Prostate gland (tissue), 2 donors: ENCODE measurements at regions not wholly inside any gene's neighbourhood (a gene's known extent, or its start where the extent isn't known, plus 50 kb on each side); places are given as distances from the start of the nearest gene placed in this dataset.

Source experiments
- DNase-seq: peaks from one replicate; pipeline ENCODE4 v3.0.0-alpha.2; 2019; ENCODE audit warnings: low spot score
- H3K27ac ChIP-seq, 2 donors: fragments of 200-600 bp; sonication (generic); 2 replicates each; pipeline ENCODE4 v1.5.1; 2017 to 2019
- H3K27me3 ChIP-seq: fragments of 200-600 bp; sonication (generic); replicated peaks from 2 replicates; pipeline ENCODE4 v1.5.1; 2019; ENCODE audit not compliant: insufficient read depth
- H3K36me3 ChIP-seq, 2 donors: fragments of 200-600 bp; sonication (generic); 1 replicate in 1 of 2; 2 replicates in 1 of 2; pipeline versions ENCODE4 v1.5.1 to v1.8.1; 2017 to 2019
- H3K4me1 ChIP-seq: fragments of 200-600 bp; sonication (generic); replicated peaks from 2 replicates; pipeline ENCODE4 v1.5.1; 2019
- H3K4me3 ChIP-seq, 2 donors: fragments of 200-600 bp; sonication (generic); 2 replicates each; pipeline ENCODE4 v1.5.1; 2017 to 2019
- H3K9me3 ChIP-seq: fragments of 200-600 bp; sonication (generic); 2 replicates; pipeline ENCODE4 v1.5.1; 2017
- POLR2A ChIP-seq: fragments of 450-650 bp; IDR thresholded peaks from one replicate; pipeline ENCODE4 v1.6.1; 2016; ENCODE audit warnings: antibody characterized with exemption, mild to moderate bottlenecking
- POLR2AphosphoS5 ChIP-seq: sonication (generic); formaldehyde crosslinking; IDR thresholded peaks from one replicate; pipeline ENCODE4 v1.6.1; 2017; ENCODE audit warnings: antibody characterized with exemption
- WGBS: methylation state at CpG from one replicate; pipeline ENCODE4 v1.1.5; 2018; 5-methylcytosine and 5-hydroxymethylcytosine counted together
- intact Hi-C: fragments of 100-400 bp; cut with DNase I; formaldehyde crosslinking; loops from one replicate; pipeline ENCODE4 v1.14.2; 2022
- TF ChIP-seq, protein P1 (sequence below), 4 experiments: fragments of 200-600 bp in 2 of 4; fragments of 450-650 bp in 2 of 4; sonication (generic) in 2 of 4; IDR thresholded peaks; 1 replicate in 3 of 4; 2 replicates in 1 of 4; pipeline ENCODE4 v1.5.1; 2016 to 2019; ENCODE audit warnings: antibody characterized with exemption in 4 of 4, mild to moderate bottlenecking in 2 of 4, moderate library complexity in 2 of 4

- H3K27me3 ChIP-seq = no peaks in the 10 kb centered on the region
- TF ChIP-seq, protein P1, sequence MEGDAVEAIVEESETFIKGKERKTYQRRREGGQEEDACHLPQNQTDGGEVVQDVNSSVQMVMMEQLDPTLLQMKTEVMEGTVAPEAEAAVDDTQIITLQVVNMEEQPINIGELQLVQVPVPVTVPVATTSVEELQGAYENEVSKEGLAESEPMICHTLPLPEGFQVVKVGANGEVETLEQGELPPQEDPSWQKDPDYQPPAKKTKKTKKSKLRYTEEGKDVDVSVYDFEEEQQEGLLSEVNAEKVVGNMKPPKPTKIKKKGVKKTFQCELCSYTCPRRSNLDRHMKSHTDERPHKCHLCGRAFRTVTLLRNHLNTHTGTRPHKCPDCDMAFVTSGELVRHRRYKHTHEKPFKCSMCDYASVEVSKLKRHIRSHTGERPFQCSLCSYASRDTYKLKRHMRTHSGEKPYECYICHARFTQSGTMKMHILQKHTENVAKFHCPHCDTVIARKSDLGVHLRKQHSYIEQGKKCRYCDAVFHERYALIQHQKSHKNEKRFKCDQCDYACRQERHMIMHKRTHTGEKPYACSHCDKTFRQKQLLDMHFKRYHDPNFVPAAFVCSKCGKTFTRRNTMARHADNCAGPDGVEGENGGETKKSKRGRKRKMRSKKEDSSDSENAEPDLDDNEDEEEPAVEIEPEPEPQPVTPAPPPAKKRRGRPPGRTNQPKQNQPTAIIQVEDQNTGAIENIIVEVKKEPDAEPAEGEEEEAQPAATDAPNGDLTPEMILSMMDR (IDR thresholded peaks at IDR 0.05) = no peak
- no peaks in the 10 kb centered on the region for H3K4me1 ChIP-seq
- no peaks in the 10 kb centered on the region for H3K36me3 ChIP-seq
- intact Hi-C loops = no loop called here
- no peaks in the 10 kb centered on the region for H3K9me3 ChIP-seq
- H3K4me3 ChIP-seq = no peak overlapping the region
- WGBS = 40% methylated on average over 12 of the region's 12 CpGs
- DNase-seq = no peak
- no peak overlapping the region for H3K27ac ChIP-seq
Observed at GRCh38 chr2:175606010-175606841, 395.8 kb downstream of the LNPK start.

GRCh38 chr2:175605640-175606009 is 396.4 kb downstream of the LNPK start:
- intact Hi-C loops = no loop called here
- Histone ChIP-seq H3K36me3 (no peaks in the 10 kb centered on the region), H3K27ac (no peak overlapping the region), H3K27me3 (no peaks in the 10 kb centered on the region), H3K4me3 (no peak overlapping the region), H3K4me1 (no peaks in the 10 kb centered on the region), H3K9me3 (no peaks in the 10 kb centered on the region)
- WGBS = 57% methylated on average over 5 of the region's 5 CpGs
- no peak for DNase-seq
- TF ChIP-seq POLR2A (no peak), POLR2AphosphoS5 (no peak)
- TF ChIP-seq, protein P1 (IDR thresholded peaks at IDR 0.05) = no peak

GRCh38 chr2:175601969-175602368 is 400.1 kb downstream of the LNPK start:
- Histone ChIP-seq H3K4me3 (no peak overlapping the region), H3K36me3 (no peaks in the 10 kb centered on the region), H3K9me3 (no peaks in the 10 kb centered on the region), H3K27ac (no peak overlapping the region), H3K4me1 (no peaks in the 10 kb centered on the region), H3K27me3 (no peaks in the 10 kb centered on the region)
- no peak for TF ChIP-seq POLR2A
- TF ChIP-seq POLR2AphosphoS5 = no peak
- TF ChIP-seq, protein P1 (IDR thresholded peaks at IDR 0.05) = no peak
- no peak for DNase-seq
- intact Hi-C loops = no loop called here
- 65% methylated on average over 1 of the region's 1 CpG for WGBS

- TF ChIP-seq, protein P1 (IDR thresholded peaks at IDR 0.05) = no peak
- TF ChIP-seq POLR2A (no peak), POLR2AphosphoS5 (no peak)
- Histone ChIP-seq H3K27me3 (no peaks in the 10 kb centered on the region), H3K9me3 (no peaks in the 10 kb centered on the region), H3K27ac (no peak overlapping the region), H3K4me1 (no peaks in the 10 kb centered on the region), H3K4me3 (no peak overlapping the region), H3K36me3 (no peaks in the 10 kb centered on the region)
- no peak for DNase-seq
- WGBS = 68% methylated on average over 7 of the region's 7 CpGs
- intact Hi-C loops = no loop called here
Observed at GRCh38 chr2:175599966-175600831, 401.9 kb downstream of the LNPK start.
